Osteocyte (in vitro differentiated cells): ENCODE measurements at regions not wholly inside any gene's neighbourhood (a gene's known extent, or its start where the extent isn't known, plus 50 kb on each side); places are given as distances from the start of the nearest gene placed in this dataset.

Experiments
- DNase-seq: peaks from one replicate; pipeline ENCODE4 v3.0.0; 2021; ENCODE audit warnings: mixed read lengths; ENCODE audit not compliant: unreplicated experiment; ENCODE audit errors: extremely low spot score
- H3K27ac Mint-ChIP-seq: one replicate; pipeline ENCODE4 v1.8.0; 2021; ENCODE audit warnings: mild to moderate bottlenecking, mixed read lengths; ENCODE audit not compliant: unreplicated experiment
- H3K27me3 Mint-ChIP-seq: one replicate; pipeline ENCODE4 v1.8.0; 2021; ENCODE audit warnings: mixed read lengths; ENCODE audit not compliant: unreplicated experiment
- H3K36me3 Mint-ChIP-seq: one replicate; pipeline ENCODE4 v1.8.0; 2021; ENCODE audit warnings: mixed read lengths; ENCODE audit not compliant: unreplicated experiment
- H3K4me1 Mint-ChIP-seq: one replicate; pipeline ENCODE4 v1.8.0; 2021; ENCODE audit warnings: mixed read lengths; ENCODE audit not compliant: unreplicated experiment
- H3K4me3 Mint-ChIP-seq: one replicate; pipeline ENCODE4 v1.8.0; 2021; ENCODE audit warnings: mild to moderate bottlenecking, moderate library complexity, mixed read lengths; ENCODE audit not compliant: unreplicated experiment
- H3K9me3 Mint-ChIP-seq: one replicate; pipeline ENCODE4 v1.8.0; 2021; ENCODE audit warnings: mixed read lengths; ENCODE audit not compliant: unreplicated experiment
- CTCF ChIP-seq: fragments of 200-600 bp; sonication (generic); IDR thresholded peaks from 2 replicates; pipeline ENCODE4 v1.5.0; 2021; ENCODE audit warnings: antibody characterized with exemption, mild to moderate bottlenecking, moderate library complexity

DNA sequence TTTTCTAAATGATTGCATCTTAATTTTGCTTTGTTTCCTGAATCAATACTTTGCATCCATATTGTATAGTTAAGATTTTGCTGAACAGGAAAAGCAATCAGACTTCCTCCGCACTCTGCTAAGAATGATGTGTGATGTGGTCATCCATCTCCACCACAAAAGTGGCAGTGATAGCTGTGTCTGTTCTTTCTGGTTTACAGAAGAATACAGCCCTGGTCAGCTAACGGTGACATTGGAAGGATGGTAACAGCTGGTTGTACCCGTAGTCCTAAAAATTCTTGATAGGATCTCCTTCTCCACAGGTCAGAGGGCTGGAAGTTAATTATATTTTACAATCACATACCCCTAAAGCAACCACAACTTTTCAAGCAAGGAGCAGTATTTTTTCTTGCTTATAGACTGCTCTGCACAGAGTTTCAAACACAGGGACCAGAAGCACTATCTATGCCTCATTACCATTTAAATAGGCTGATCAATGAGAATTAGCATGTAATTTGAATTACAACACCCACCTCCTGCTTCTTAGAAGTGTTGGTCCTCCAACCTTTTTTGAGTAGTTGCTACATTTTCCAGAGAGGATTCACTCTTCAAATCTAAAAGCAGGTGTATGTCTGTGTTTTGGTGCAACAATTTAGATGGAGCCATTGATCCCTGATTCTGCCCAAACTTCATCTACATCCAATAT, 1191.9 kb upstream of the NUDT12 start:
- Mint-ChIP-seq H3K27ac (no peak overlapping the region), H3K4me1 (peaks cover 6% of the 10 kb centered on the region), H3K36me3 (no peaks in the 10 kb centered on the region), H3K9me3 (no peaks in the 10 kb centered on the region), H3K4me3 (no peak overlapping the region), H3K27me3 (no peaks in the 10 kb centered on the region)
- TF ChIP-seq CTCF: no peak
- no peak for DNase-seq

DNA sequence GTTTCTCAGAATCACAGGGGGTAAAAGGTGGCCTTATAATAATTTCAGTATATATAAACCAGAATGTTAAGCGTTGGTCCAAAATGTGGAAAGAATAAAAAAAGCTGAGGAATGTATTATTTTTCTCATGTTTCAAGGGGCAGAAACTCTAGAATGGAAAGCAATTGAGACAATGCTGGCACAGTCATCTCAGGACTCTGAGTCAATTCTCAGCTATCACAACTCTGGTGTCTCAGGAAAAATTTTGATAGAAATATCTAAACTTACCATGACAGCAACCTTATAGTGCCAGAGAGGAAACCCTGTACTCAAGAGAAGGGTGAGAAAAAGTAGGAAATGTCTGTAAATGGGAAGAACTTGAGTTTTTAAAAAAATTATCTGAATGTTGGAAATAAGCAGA, 1189.4 kb upstream of the NUDT12 start:
- Mint-ChIP-seq H3K4me3 (no peak overlapping the region), H3K27ac (no peak overlapping the region), H3K4me1 (peaks cover 6% of the 10 kb centered on the region), H3K9me3 (peaks cover 7% of the 10 kb centered on the region), H3K36me3 (no peaks in the 10 kb centered on the region), H3K27me3 (no peaks in the 10 kb centered on the region)
- TF ChIP-seq CTCF: no peak
- no peak for DNase-seq

- Mint-ChIP-seq H3K27ac (no peak overlapping the region), H3K27me3 (no peaks in the 10 kb centered on the region), H3K9me3 (peaks cover 10% of the 10 kb centered on the region), H3K36me3 (no peaks in the 10 kb centered on the region), H3K4me3 (no peak overlapping the region), H3K4me1 (no peaks in the 10 kb centered on the region)
- no peak for DNase-seq
- no peak for TF ChIP-seq CTCF
These were observed 1177.3 kb upstream of the NUDT12 start for GRCh38 chr5:104739905-104740304.

GRCh38 chr5:104739503-104739902, 1176.9 kb upstream of the NUDT12 start:
- Mint-ChIP-seq H3K4me1 (no peaks in the 10 kb centered on the region), H3K9me3 (peaks cover 10% of the 10 kb centered on the region), H3K4me3 (no peak overlapping the region), H3K27ac (no peak overlapping the region), H3K36me3 (no peaks in the 10 kb centered on the region), H3K27me3 (no peaks in the 10 kb centered on the region)
- no peak for TF ChIP-seq CTCF
- no peak for DNase-seq

GRCh38 chr5:104736073-104736472, 1173.5 kb upstream of the NUDT12 start:
- TF ChIP-seq CTCF: no peak
- Mint-ChIP-seq H3K4me3 (no peak overlapping the region), H3K27ac (no peak overlapping the region), H3K4me1 (no peaks in the 10 kb centered on the region), H3K36me3 (no peaks in the 10 kb centered on the region), H3K9me3 (no peaks in the 10 kb centered on the region), H3K27me3 (no peaks in the 10 kb centered on the region)
- no peak for DNase-seq
